NCI-H2081 treated with DMSO at 0.1 percent for 48 hours (cell line): ENCODE measurements at regions not wholly inside any gene's neighbourhood (a gene's known extent, or its start where the extent isn't known, plus 50 kb on each side); places are given as distances from the start of the nearest gene placed in this dataset.
A peak's percentile ranks its signal among the peaks of the same experiment; 100 is the strongest.
"Not testable (repeated sequence)": the region's sequence is repeated elsewhere in the genome, so short reads cannot be mapped to it uniquely, and the experiment has no call there.

Source experiments
- DNase-seq: peaks from one replicate; lab custom pipeline; 2025; lab: John Stamatoyannopoulos, UW

GRCh38 chr5:12658871-12659446 is 754.7 kb upstream of the CTNND2 start:
- no peak for DNase-seq

GRCh38 chr5:12657914-12658474 is 753.7 kb upstream of the CTNND2 start:
- not testable (repeated sequence) for DNase-seq

GRCh38 chr5:12655675-12656074 is 751.4 kb upstream of the CTNND2 start:
- no peak for DNase-seq

GRCh38 chr5:12652201-12652600 is 748.0 kb upstream of the CTNND2 start:
- no peak for DNase-seq

- no peak for DNase-seq
Observed at GRCh38 chr5:12648558-12648957, 744.3 kb upstream of the CTNND2 start.

GRCh38 chr5:12647613-12648012 is 743.4 kb upstream of the CTNND2 start:
- no peak for DNase-seq

- no peak for DNase-seq
Observed at GRCh38 chr5:12645582-12645981, 741.3 kb upstream of the CTNND2 start.

- DNase-seq, result no peak
Observed at GRCh38 chr5:12636209-12636608, 732.0 kb upstream of the CTNND2 start.

GRCh38 chr5:12626556-12626955 is 722.3 kb upstream of the CTNND2 start:
- no peak for DNase-seq

GRCh38 chr5:12625667-12626263 is 721.5 kb upstream of the CTNND2 start:
- no peak for DNase-seq

GRCh38 chr5:12624776-12625560 is 720.7 kb upstream of the CTNND2 start:
- DNase-seq, result no peak

- DNase-seq, result no peak
Observed at GRCh38 chr5:12623408-12623807, 719.2 kb upstream of the CTNND2 start.

- no peak for DNase-seq
Observed at GRCh38 chr5:12616093-12616492, 711.8 kb upstream of the CTNND2 start.

- DNase-seq, result no peak
Observed at GRCh38 chr5:12615141-12615820, 711.0 kb upstream of the CTNND2 start.

GRCh38 chr5:12614608-12615007 is 710.4 kb upstream of the CTNND2 start:
- no peak for DNase-seq

GRCh38 chr5:12611132-12611531 is 706.9 kb upstream of the CTNND2 start:
- no peak for DNase-seq

GRCh38 chr5:12607817-12608216 is 703.6 kb upstream of the CTNND2 start:
- not testable (repeated sequence) for DNase-seq

- DNase-seq, result no peak
Observed at GRCh38 chr5:12592228-12592627, 688.0 kb upstream of the CTNND2 start.

- DNase-seq, result no peak
Observed at GRCh38 chr5:12586406-12586805, 682.2 kb upstream of the CTNND2 start.

- DNase-seq, result not testable (repeated sequence)
Observed at GRCh38 chr5:12578803-12579202, 674.6 kb upstream of the CTNND2 start.

- DNase-seq, result not testable (repeated sequence)
Observed at GRCh38 chr5:12576953-12577352, 672.7 kb upstream of the CTNND2 start.

- DNase-seq, result peak; percentile 20
Observed at GRCh38 chr5:12574298-12575093, 670.2 kb upstream of the CTNND2 start.
